GM23338 (cell line): ENCODE measurements at regions not wholly inside any gene's neighbourhood (a gene's known extent, or its start where the extent isn't known, plus 50 kb on each side); places are given as distances from the start of the nearest gene placed in this dataset.

Experiments used
- ATAC-seq: fragments of 200-7000 bp; cut with Tn5 transposase; 3 replicates; pipeline ENCODE4 v1.9.1; 2020
- DNase-seq: peaks from one replicate; pipeline ENCODE4 v3.0.0-alpha.2; 2015; ENCODE audit warnings: low spot score
- H2AFZ ChIP-seq: fragments of 200-600 bp; sonication (generic); 2 replicates; pipeline ENCODE4 v1.8.0; 2016; ENCODE audit warnings: antibody characterized with exemption, mild to moderate bottlenecking, moderate library complexity
- H3F3A ChIP-seq: fragments of 200-600 bp; sonication (generic); replicated peaks from 2 replicates; pipeline ENCODE4 v1.8.0; 2017; ENCODE audit warnings: antibody characterized with exemption, mixed run types, low read depth
- H3K27ac ChIP-seq: fragments of 200-600 bp; sonication (generic); 2 replicates; pipeline ENCODE4 v1.6.1; 2016; ENCODE audit warnings: low read depth
- H3K27me3 ChIP-seq: fragments of 200-600 bp; sonication (generic); 2 replicates; pipeline ENCODE4 v1.8.0; 2016; ENCODE audit warnings: mild to moderate bottlenecking, mixed run types, moderate library complexity; ENCODE audit not compliant: insufficient read depth
- H3K36me3 ChIP-seq: fragments of 200-600 bp; sonication (generic); 2 replicates; pipeline ENCODE4 v1.8.0; 2016; ENCODE audit warnings: mild to moderate bottlenecking; ENCODE audit not compliant: insufficient read depth
- H3K4me1 ChIP-seq: fragments of 200-600 bp; sonication (generic); 2 replicates; pipeline ENCODE4 v1.8.0; 2016; ENCODE audit warnings: mild to moderate bottlenecking, moderate library complexity; ENCODE audit not compliant: insufficient read depth
- H3K4me2 ChIP-seq: fragments of 200-600 bp; sonication (generic); 2 replicates; pipeline ENCODE4 v1.7.1; 2017; ENCODE audit warnings: mixed run types
- H3K4me3 ChIP-seq: fragments of 200-600 bp; sonication (generic); 2 replicates; pipeline ENCODE4 v1.6.1; 2016; ENCODE audit warnings: mixed run types
- H3K79me2 ChIP-seq: fragments of 200-600 bp; sonication (generic); replicated peaks from 2 replicates; pipeline ENCODE4 v1.8.0; 2017; ENCODE audit warnings: mild to moderate bottlenecking; ENCODE audit not compliant: insufficient read depth
- H3K9me2 ChIP-seq: fragments of 200-600 bp; sonication (generic); 2 replicates; pipeline ENCODE4 v1.8.0; 2017; ENCODE audit not compliant: insufficient read depth
- H4K20me1 ChIP-seq: fragments of 200-600 bp; sonication (generic); replicated peaks from 2 replicates; pipeline ENCODE4 v1.8.0; 2017; ENCODE audit warnings: mild to moderate bottlenecking; ENCODE audit not compliant: insufficient read depth
- H3K27ac Mint-ChIP-seq: 2 replicates; pipeline ENCODE4 v1.8.0; 2020; ENCODE audit warnings: inconsistent platforms, mild to moderate bottlenecking, moderate library complexity, mixed read lengths
- H3K27me3 Mint-ChIP-seq: 3 replicates; pipeline ENCODE4 v1.8.0; 2022; ENCODE audit warnings: low read depth, mild to moderate bottlenecking, moderate library complexity, mixed read lengths, inconsistent platforms; ENCODE audit not compliant: insufficient read depth, poor library complexity
- H3K36me3 Mint-ChIP-seq: 3 replicates; pipeline ENCODE4 v1.8.0; 2021; ENCODE audit warnings: low read depth, mild to moderate bottlenecking, inconsistent platforms, moderate library complexity, mixed read lengths
- H3K4me1 Mint-ChIP-seq: 3 replicates; pipeline ENCODE4 v1.8.0; 2020; ENCODE audit warnings: mild to moderate bottlenecking, inconsistent platforms, mixed read lengths
- H3K4me3 Mint-ChIP-seq: 3 replicates; pipeline ENCODE4 v1.8.0; 2021; ENCODE audit warnings: moderate library complexity, mild to moderate bottlenecking, inconsistent platforms, mixed read lengths
- H3K9me3 Mint-ChIP-seq: 3 replicates; pipeline ENCODE4 v1.8.0; 2020; ENCODE audit warnings: moderate library complexity, mild to moderate bottlenecking, inconsistent platforms, mixed read lengths
- CREB1 ChIP-seq: fragments of 250-450 bp; sonication (Bioruptor Pico); IDR thresholded peaks from 2 replicates; pipeline ENCODE4 v1.5.0; 2020; ENCODE audit warnings: low read depth, mild to moderate bottlenecking, moderate library complexity
- ETS1 ChIP-seq: IDR thresholded peaks from 2 replicates; pipeline ENCODE4 v1.6.1; 2016; ENCODE audit warnings: antibody characterized with exemption
- EZH2 ChIP-seq: fragments of 200-600 bp; sonication (generic); IDR thresholded peaks from one replicate; pipeline ENCODE4 v1.8.0; 2017; ENCODE audit warnings: antibody characterized with exemption, mild to moderate bottlenecking, low read depth; ENCODE audit not compliant: unreplicated experiment
- EZH2phosphoT487 ChIP-seq: fragments of 200-600 bp; sonication (generic); IDR thresholded peaks from one replicate; pipeline ENCODE4 v1.8.1; 2018; ENCODE audit warnings: antibody characterized with exemption; ENCODE audit not compliant: unreplicated experiment
- JUNB ChIP-seq: IDR thresholded peaks from one replicate; pipeline ENCODE4 v1.6.1; 2016; ENCODE audit warnings: antibody characterized with exemption; ENCODE audit not compliant: unreplicated experiment
- NANOG ChIP-seq: IDR thresholded peaks from 2 replicates; pipeline ENCODE4 v1.6.1; 2016; ENCODE audit warnings: antibody characterized with exemption, borderline replicate concordance
- POLR2AphosphoS5 ChIP-seq: IDR thresholded peaks from 2 replicates; pipeline ENCODE4 v1.6.1; 2016; ENCODE audit warnings: antibody characterized with exemption, low read depth
- STAT1 ChIP-seq: IDR thresholded peaks from one replicate; pipeline ENCODE4 v1.6.1; 2016; ENCODE audit warnings: antibody characterized with exemption; ENCODE audit not compliant: unreplicated experiment
- ZNF114 ChIP-seq: fragments of 250-450 bp; sonication (Bioruptor Pico); IDR thresholded peaks from 2 replicates; pipeline ENCODE4 v1.5.0; 2020; ENCODE audit warnings: mild to moderate bottlenecking, moderate library complexity
- ZNF331 ChIP-seq: fragments of 250-450 bp; sonication (Bioruptor Pico); IDR thresholded peaks from 2 replicates; pipeline ENCODE4 v1.5.0; 2020; ENCODE audit warnings: low read depth, mild to moderate bottlenecking, moderate library complexity
- TF ChIP-seq, protein P1 (sequence below): fragments of 250-450 bp; sonication (Bioruptor Pico); IDR thresholded peaks from 2 replicates; pipeline ENCODE4 v1.5.0; 2020; ENCODE audit warnings: mild to moderate bottlenecking, moderate library complexity
- TF ChIP-seq, protein P2 (sequence below), 2 experiments: fragments of 200-600 bp in 1 of 2; sonication (generic) in 1 of 2; conservative IDR thresholded peaks; 2 replicates each; pipeline versions ENCODE4 v1.5.1 to v1.6.1; 2016 to 2017; ENCODE audit warnings: antibody characterized with exemption in 2 of 2, low read depth in 2 of 2, mild to moderate bottlenecking in 2 of 2, moderate library complexity in 1 of 2
- TF ChIP-seq, protein P3 (sequence below): IDR thresholded peaks from one replicate; pipeline ENCODE4 v1.6.1; 2018; ENCODE audit warnings: antibody characterized with exemption; ENCODE audit not compliant: unreplicated experiment

- Histone ChIP-seq H3K4me1 (no peaks in the 10 kb centered on the region), H3K4me3 (no peak overlapping the region), H3K9me2 (no peaks in the 10 kb centered on the region), H3K79me2 (no peaks in the 10 kb centered on the region), H3K27me3 (no peaks in the 10 kb centered on the region), H2AFZ (no peak overlapping the region), H3K27ac (no peak overlapping the region), H3K4me2 (no peak overlapping the region), H3K36me3 (no peaks in the 10 kb centered on the region), H3F3A (no peaks in the 10 kb centered on the region), H4K20me1 (no peaks in the 10 kb centered on the region)
- Mint-ChIP-seq H3K4me1 (no peaks in the 10 kb centered on the region), H3K36me3 (no peaks in the 10 kb centered on the region), H3K27ac (no peak overlapping the region), H3K9me3 (no peaks in the 10 kb centered on the region), H3K27me3 (peaks cover 8% of the 10 kb centered on the region), H3K4me3 (no peak overlapping the region)
- TF ChIP-seq POLR2AphosphoS5, result no peak
- no peak for TF ChIP-seq STAT1
- no peak for TF ChIP-seq ZNF331 (CRISPR knock-in tag)
- no peak for TF ChIP-seq ETS1
- TF ChIP-seq, protein P1, sequence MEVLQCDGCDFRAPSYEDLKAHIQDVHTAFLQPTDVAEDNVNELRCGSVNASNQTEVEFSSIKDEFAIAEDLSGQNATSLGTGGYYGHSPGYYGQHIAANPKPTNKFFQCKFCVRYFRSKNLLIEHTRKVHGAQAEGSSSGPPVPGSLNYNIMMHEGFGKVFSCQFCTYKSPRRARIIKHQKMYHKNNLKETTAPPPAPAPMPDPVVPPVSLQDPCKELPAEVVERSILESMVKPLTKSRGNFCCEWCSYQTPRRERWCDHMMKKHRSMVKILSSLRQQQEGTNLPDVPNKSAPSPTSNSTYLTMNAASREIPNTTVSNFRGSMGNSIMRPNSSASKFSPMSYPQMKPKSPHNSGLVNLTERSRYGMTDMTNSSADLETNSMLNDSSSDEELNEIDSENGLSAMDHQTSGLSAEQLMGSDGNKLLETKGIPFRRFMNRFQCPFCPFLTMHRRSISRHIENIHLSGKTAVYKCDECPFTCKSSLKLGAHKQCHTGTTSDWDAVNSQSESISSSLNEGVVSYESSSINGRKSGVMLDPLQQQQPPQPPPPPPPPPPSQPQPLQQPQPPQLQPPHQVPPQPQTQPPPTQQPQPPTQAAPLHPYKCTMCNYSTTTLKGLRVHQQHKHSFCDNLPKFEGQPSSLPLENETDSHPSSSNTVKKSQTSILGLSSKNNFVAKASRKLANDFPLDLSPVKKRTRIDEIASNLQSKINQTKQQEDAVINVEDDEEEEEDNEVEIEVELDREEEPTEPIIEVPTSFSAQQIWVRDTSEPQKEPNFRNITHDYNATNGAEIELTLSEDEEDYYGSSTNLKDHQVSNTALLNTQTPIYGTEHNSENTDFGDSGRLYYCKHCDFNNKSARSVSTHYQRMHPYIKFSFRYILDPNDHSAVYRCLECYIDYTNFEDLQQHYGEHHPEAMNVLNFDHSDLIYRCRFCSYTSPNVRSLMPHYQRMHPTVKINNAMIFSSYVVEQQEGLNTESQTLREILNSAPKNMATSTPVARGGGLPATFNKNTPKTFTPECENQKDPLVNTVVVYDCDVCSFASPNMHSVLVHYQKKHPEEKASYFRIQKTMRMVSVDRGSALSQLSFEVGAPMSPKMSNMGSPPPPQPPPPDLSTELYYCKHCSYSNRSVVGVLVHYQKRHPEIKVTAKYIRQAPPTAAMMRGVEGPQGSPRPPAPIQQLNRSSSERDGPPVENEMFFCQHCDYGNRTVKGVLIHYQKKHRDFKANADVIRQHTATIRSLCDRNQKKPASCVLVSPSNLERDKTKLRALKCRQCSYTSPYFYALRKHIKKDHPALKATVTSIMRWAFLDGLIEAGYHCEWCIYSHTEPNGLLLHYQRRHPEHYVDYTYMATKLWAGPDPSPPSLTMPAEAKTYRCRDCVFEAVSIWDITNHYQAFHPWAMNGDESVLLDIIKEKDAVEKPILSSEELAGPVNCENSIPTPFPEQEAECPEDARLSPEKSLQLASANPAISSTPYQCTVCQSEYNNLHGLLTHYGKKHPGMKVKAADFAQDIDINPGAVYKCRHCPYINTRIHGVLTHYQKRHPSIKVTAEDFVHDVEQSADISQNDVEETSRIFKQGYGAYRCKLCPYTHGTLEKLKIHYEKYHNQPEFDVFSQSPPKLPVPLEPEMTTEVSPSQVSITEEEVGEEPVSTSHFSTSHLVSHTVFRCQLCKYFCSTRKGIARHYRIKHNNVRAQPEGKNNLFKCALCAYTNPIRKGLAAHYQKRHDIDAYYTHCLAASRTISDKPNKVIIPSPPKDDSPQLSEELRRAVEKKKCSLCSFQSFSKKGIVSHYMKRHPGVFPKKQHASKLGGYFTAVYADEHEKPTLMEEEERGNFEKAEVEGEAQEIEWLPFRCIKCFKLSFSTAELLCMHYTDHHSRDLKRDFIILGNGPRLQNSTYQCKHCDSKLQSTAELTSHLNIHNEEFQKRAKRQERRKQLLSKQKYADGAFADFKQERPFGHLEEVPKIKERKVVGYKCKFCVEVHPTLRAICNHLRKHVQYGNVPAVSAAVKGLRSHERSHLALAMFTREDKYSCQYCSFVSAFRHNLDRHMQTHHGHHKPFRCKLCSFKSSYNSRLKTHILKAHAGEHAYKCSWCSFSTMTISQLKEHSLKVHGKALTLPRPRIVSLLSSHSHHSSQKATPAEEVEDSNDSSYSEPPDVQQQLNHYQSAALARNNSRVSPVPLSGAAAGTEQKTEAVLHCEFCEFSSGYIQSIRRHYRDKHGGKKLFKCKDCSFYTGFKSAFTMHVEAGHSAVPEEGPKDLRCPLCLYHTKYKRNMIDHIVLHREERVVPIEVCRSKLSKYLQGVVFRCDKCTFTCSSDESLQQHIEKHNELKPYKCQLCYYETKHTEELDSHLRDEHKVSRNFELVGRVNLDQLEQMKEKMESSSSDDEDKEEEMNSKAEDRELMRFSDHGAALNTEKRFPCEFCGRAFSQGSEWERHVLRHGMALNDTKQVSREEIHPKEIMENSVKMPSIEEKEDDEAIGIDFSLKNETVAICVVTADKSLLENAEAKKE (CRISPR knock-in tag), result no peak
- TF ChIP-seq, protein P2, sequence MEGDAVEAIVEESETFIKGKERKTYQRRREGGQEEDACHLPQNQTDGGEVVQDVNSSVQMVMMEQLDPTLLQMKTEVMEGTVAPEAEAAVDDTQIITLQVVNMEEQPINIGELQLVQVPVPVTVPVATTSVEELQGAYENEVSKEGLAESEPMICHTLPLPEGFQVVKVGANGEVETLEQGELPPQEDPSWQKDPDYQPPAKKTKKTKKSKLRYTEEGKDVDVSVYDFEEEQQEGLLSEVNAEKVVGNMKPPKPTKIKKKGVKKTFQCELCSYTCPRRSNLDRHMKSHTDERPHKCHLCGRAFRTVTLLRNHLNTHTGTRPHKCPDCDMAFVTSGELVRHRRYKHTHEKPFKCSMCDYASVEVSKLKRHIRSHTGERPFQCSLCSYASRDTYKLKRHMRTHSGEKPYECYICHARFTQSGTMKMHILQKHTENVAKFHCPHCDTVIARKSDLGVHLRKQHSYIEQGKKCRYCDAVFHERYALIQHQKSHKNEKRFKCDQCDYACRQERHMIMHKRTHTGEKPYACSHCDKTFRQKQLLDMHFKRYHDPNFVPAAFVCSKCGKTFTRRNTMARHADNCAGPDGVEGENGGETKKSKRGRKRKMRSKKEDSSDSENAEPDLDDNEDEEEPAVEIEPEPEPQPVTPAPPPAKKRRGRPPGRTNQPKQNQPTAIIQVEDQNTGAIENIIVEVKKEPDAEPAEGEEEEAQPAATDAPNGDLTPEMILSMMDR (conservative IDR thresholded peaks at IDR 0.05; ENCODE audit: low read depth in 2 of 2), result no peak
- no peak for TF ChIP-seq EZH2
- TF ChIP-seq, protein P3, sequence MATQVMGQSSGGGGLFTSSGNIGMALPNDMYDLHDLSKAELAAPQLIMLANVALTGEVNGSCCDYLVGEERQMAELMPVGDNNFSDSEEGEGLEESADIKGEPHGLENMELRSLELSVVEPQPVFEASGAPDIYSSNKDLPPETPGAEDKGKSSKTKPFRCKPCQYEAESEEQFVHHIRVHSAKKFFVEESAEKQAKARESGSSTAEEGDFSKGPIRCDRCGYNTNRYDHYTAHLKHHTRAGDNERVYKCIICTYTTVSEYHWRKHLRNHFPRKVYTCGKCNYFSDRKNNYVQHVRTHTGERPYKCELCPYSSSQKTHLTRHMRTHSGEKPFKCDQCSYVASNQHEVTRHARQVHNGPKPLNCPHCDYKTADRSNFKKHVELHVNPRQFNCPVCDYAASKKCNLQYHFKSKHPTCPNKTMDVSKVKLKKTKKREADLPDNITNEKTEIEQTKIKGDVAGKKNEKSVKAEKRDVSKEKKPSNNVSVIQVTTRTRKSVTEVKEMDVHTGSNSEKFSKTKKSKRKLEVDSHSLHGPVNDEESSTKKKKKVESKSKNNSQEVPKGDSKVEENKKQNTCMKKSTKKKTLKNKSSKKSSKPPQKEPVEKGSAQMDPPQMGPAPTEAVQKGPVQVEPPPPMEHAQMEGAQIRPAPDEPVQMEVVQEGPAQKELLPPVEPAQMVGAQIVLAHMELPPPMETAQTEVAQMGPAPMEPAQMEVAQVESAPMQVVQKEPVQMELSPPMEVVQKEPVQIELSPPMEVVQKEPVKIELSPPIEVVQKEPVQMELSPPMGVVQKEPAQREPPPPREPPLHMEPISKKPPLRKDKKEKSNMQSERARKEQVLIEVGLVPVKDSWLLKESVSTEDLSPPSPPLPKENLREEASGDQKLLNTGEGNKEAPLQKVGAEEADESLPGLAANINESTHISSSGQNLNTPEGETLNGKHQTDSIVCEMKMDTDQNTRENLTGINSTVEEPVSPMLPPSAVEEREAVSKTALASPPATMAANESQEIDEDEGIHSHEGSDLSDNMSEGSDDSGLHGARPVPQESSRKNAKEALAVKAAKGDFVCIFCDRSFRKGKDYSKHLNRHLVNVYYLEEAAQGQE, result no peak
- no peak for TF ChIP-seq NANOG
- no peak for TF ChIP-seq ZNF114
- no peak for TF ChIP-seq JUNB
- no peak for TF ChIP-seq EZH2phosphoT487
- no peak for TF ChIP-seq CREB1
- DNase-seq, result no peak
- ATAC-seq, result no peak
These were observed 110.7 kb upstream of the ZNF507 start for GRCh38 chr19:32234663-32235217.
